Lower lobe of right lung (tissue), 2 donors: ENCODE measurements at regions not wholly inside any gene's neighbourhood (a gene's known extent, or its start where the extent isn't known, plus 50 kb on each side); places are given as distances from the start of the nearest gene placed in this dataset.
"Not testable (repeated sequence)": the region's sequence is repeated elsewhere in the genome, so short reads cannot be mapped to it uniquely, and the experiment has no call there.

Experiments used
- ATAC-seq, 2 donors: fragments of 200-7000 bp; cut with Tn5 transposase; one replicate each; pipeline ENCODE4 v1.9.1; 2020 to 2022; ENCODE audit warnings: mild to moderate bottlenecking in 2 of 2, moderate library complexity in 2 of 2
- DNase-seq: peaks from one replicate; pipeline ENCODE4 v3.0.0-alpha.2; 2020
- H3K27ac ChIP-seq: fragments of 200-600 bp; one replicate; pipeline ENCODE4 v1.8.0; 2022
- H3K27me3 ChIP-seq: fragments of 200-600 bp; one replicate; pipeline ENCODE4 v1.8.0; 2022; ENCODE audit warnings: low read depth
- H3K36me3 ChIP-seq: fragments of 200-600 bp; one replicate; pipeline ENCODE4 v1.8.0; 2022; ENCODE audit warnings: mild to moderate bottlenecking
- H3K4me1 ChIP-seq: fragments of 200-600 bp; one replicate; pipeline ENCODE4 v1.8.0; 2022
- H3K4me3 ChIP-seq: fragments of 200-600 bp; one replicate; pipeline ENCODE4 v1.8.0; 2022; ENCODE audit warnings: mild to moderate bottlenecking
- H3K9me3 ChIP-seq: fragments of 200-600 bp; one replicate; pipeline ENCODE4 v1.8.0; 2022
- intact Hi-C: fragments of 100-400 bp; cut with DNase I; formaldehyde crosslinking; loops from one replicate; pipeline ENCODE4 v1.11.0; 2022
- TF ChIP-seq, protein P1 (sequence below): fragments of 200-600 bp; IDR thresholded peaks from one replicate; pipeline ENCODE4 v1.8.0; 2022; ENCODE audit warnings: antibody characterized with exemption, mild to moderate bottlenecking
- donor health status: DM: no; HTN: yes; CAD: no; lungs with severe emphysema.

- H3K9me3 ChIP-seq = no peaks in the 10 kb centered on the region
- ATAC-seq (no peak), DNase-seq (no peak)
- TF ChIP-seq, protein P1, sequence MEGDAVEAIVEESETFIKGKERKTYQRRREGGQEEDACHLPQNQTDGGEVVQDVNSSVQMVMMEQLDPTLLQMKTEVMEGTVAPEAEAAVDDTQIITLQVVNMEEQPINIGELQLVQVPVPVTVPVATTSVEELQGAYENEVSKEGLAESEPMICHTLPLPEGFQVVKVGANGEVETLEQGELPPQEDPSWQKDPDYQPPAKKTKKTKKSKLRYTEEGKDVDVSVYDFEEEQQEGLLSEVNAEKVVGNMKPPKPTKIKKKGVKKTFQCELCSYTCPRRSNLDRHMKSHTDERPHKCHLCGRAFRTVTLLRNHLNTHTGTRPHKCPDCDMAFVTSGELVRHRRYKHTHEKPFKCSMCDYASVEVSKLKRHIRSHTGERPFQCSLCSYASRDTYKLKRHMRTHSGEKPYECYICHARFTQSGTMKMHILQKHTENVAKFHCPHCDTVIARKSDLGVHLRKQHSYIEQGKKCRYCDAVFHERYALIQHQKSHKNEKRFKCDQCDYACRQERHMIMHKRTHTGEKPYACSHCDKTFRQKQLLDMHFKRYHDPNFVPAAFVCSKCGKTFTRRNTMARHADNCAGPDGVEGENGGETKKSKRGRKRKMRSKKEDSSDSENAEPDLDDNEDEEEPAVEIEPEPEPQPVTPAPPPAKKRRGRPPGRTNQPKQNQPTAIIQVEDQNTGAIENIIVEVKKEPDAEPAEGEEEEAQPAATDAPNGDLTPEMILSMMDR = no peak
- H3K4me3 ChIP-seq = no peak overlapping the region
- no peaks in the 10 kb centered on the region for H3K27me3 ChIP-seq
- no peak overlapping the region for H3K27ac ChIP-seq
- no peaks in the 10 kb centered on the region for H3K4me1 ChIP-seq
- H3K36me3 ChIP-seq = no peaks in the 10 kb centered on the region
- intact Hi-C loops = no loop called here
Measured at GRCh38 chr13:31543190-31543589, 196.1 kb upstream of the RXFP2 start.

DNA sequence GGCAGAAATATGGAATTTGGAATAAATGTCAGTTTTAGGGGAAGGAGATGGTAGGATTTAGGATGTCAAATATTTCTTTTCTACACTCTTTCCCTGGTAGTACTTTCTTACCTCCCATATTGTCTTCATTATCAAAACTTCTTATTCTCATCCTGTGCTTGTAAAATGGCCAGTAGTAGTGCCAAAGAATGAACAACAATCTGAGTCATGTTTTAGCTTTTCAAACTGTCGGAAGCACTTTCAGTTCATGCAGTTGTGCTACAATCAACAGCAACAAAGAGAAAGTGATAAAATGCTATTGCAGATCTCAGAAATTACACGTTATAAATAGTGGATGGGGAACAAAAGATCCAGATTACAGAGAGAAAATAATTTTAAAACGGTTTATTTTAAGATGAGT is 193.7 kb upstream of the RXFP2 start:
- DNase-seq = no peak
- Histone ChIP-seq H3K27ac (no peak overlapping the region), H3K9me3 (no peaks in the 10 kb centered on the region), H3K4me1 (no peaks in the 10 kb centered on the region), H3K36me3 (no peaks in the 10 kb centered on the region), H3K27me3 (no peaks in the 10 kb centered on the region), H3K4me3 (no peak overlapping the region)
- intact Hi-C loops = no loop called here
- TF ChIP-seq, protein P1 = no peak
- no peak for ATAC-seq

GRCh38 chr13:31556376-31556775 is 182.9 kb upstream of the RXFP2 start:
- DNase-seq (no peak), ATAC-seq (no peak)
- H3K27me3 ChIP-seq = no peaks in the 10 kb centered on the region
- TF ChIP-seq, protein P1 = no peak
- H3K36me3 ChIP-seq = no peaks in the 10 kb centered on the region
- intact Hi-C loops = no loop called here
- no peak overlapping the region for H3K4me3 ChIP-seq
- H3K27ac ChIP-seq = no peak overlapping the region
- H3K9me3 ChIP-seq = no peaks in the 10 kb centered on the region
- no peaks in the 10 kb centered on the region for H3K4me1 ChIP-seq

DNA sequence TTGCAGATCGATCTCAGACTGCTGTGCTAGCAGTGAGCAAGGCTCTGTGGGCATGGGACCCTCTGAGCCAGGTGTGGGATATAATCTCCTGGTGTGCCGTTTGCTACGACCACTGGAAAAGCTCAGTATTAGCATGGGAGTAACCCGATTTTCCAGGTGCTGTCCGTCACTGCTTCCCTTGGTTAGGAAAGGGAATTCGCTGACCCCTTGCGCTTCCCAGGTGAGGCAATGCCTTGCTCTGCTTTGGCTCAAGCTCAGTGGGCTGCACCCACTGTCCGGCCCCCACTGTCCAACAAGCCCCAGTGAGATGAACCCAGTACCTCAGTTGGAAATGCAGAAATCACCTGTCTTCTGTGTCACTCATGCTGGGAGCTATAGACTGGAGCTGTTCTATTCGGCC is 155.1 kb upstream of the RXFP2 start:
- H3K36me3 ChIP-seq, H3K4me1 ChIP-seq, H3K9me3 ChIP-seq, ATAC-seq, intact Hi-C loops, H3K27me3 ChIP-seq, H3K4me3 ChIP-seq, H3K27ac ChIP-seq, DNase-seq: not testable (repeated sequence)

- Histone ChIP-seq H3K36me3 (no peaks in the 10 kb centered on the region), H3K4me3 (no peak overlapping the region), H3K9me3 (peaks cover 5% of the 10 kb centered on the region), H3K27ac (no peak overlapping the region), H3K27me3 (no peaks in the 10 kb centered on the region), H3K4me1 (no peaks in the 10 kb centered on the region)
- intact Hi-C loops = no loop called here
- TF ChIP-seq, protein P1 = no peak
- no peak for ATAC-seq
- DNase-seq = no peak
Measured at GRCh38 chr13:31587698-31588266, 151.5 kb upstream of the RXFP2 start.

DNA sequence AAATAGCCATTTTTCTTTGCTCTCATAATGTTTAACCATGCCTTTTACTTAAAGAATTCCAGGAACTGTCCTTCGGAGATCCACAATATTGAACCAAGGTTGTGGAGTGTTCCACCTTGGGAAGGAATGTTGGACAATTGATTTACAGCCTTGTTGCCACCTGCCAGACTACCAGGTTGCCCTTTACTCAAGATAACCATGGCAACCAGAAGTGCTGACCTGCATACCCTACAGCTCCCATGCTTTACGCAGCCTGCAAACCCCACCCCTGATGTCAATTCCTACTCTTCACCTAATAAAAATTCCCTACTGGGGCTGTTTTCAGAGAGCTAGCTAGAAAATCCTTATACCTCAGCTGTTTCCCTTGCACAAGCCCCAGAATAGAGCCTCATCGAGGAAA is 151.0 kb upstream of the RXFP2 start:
- ATAC-seq = no peak
- H3K9me3 ChIP-seq = peaks cover 5% of the 10 kb centered on the region
- H3K27ac ChIP-seq = no peak overlapping the region
- no peak overlapping the region for H3K4me3 ChIP-seq
- H3K27me3 ChIP-seq = no peaks in the 10 kb centered on the region
- H3K36me3 ChIP-seq = no peaks in the 10 kb centered on the region
- TF ChIP-seq, protein P1 = no peak
- intact Hi-C loops = no loop called here
- no peaks in the 10 kb centered on the region for H3K4me1 ChIP-seq
- DNase-seq = no peak
